ENCODE measurements at regions not wholly inside any gene's neighbourhood (a gene's known extent, or its start where the extent isn't known, plus 50 kb on each side); places are given as distances from the start of the nearest gene placed in this dataset.
A peak's percentile ranks its signal among the peaks of the same experiment; 100 is the strongest.

- H3K9me3 Mint-ChIP-seq, result peaks cover 3% of the 10 kb centered on the region
- no peak overlapping the region for H3K4me3 Mint-ChIP-seq
- DNase-seq (ENCODE audit: low read depth, low spot score), result no peak
- TF ChIP-seq CTCF (conservative IDR thresholded peaks at IDR 0.05), result no peak
- no peaks in the 10 kb centered on the region for H3K36me3 Mint-ChIP-seq (ENCODE audit: low read depth)
- H3K27ac Mint-ChIP-seq (ENCODE audit: unreplicated experiment), result peak overlapping the region; percentile 54
- peaks cover 8% of the 10 kb centered on the region for H3K27me3 Mint-ChIP-seq (ENCODE audit: low read depth)
- H3K4me1 Mint-ChIP-seq, result peaks cover 62% of the 10 kb centered on the region
Observed at GRCh38 chr9:129254566-129255287, 76.7 kb upstream of the IER5L start.

GRCh38 chr9:129253803-129254381, 75.8 kb upstream of the IER5L start:
- no peak for TF ChIP-seq CTCF (conservative IDR thresholded peaks at IDR 0.05)
- H3K4me3 Mint-ChIP-seq, result no peak overlapping the region
- H3K4me1 Mint-ChIP-seq, result peaks cover 53% of the 10 kb centered on the region
- peaks cover 1% of the 10 kb centered on the region for H3K27me3 Mint-ChIP-seq (ENCODE audit: low read depth)
- DNase-seq (ENCODE audit: low read depth, low spot score), result no peak
- H3K27ac Mint-ChIP-seq (ENCODE audit: unreplicated experiment), result peak overlapping the region; percentile 54
- H3K9me3 Mint-ChIP-seq, result peaks cover 4% of the 10 kb centered on the region
- H3K36me3 Mint-ChIP-seq (ENCODE audit: low read depth), result no peaks in the 10 kb centered on the region

- Mint-ChIP-seq H3K36me3 (ENCODE audit: low read depth) (no peaks in the 10 kb centered on the region), H3K4me1 (peaks cover 52% of the 10 kb centered on the region), H3K4me3 (no peak overlapping the region), H3K27me3 (ENCODE audit: low read depth) (no peaks in the 10 kb centered on the region), H3K27ac (ENCODE audit: unreplicated experiment) (peak overlapping the region; percentile 84), H3K9me3 (peaks cover 4% of the 10 kb centered on the region)
- TF ChIP-seq CTCF (conservative IDR thresholded peaks at IDR 0.05), result no peak
- DNase-seq (ENCODE audit: low read depth, low spot score), result peak; percentile 53
Observed at GRCh38 chr9:129252937-129253802, 75.1 kb upstream of the IER5L start.

GRCh38 chr9:129250786-129251185, 72.7 kb upstream of the IER5L start:
- H3K27me3 Mint-ChIP-seq (ENCODE audit: low read depth), result no peaks in the 10 kb centered on the region
- no peak for TF ChIP-seq CTCF (conservative IDR thresholded peaks at IDR 0.05)
- H3K36me3 Mint-ChIP-seq (ENCODE audit: low read depth), result no peaks in the 10 kb centered on the region
- no peak overlapping the region for H3K27ac Mint-ChIP-seq (ENCODE audit: unreplicated experiment)
- peaks cover 36% of the 10 kb centered on the region for H3K4me1 Mint-ChIP-seq
- H3K4me3 Mint-ChIP-seq, result no peak overlapping the region
- peaks cover 4% of the 10 kb centered on the region for H3K9me3 Mint-ChIP-seq
- no peak for DNase-seq (ENCODE audit: low read depth, low spot score)

- Mint-ChIP-seq H3K4me3 (no peak overlapping the region), H3K27ac (ENCODE audit: unreplicated experiment) (no peak overlapping the region), H3K36me3 (ENCODE audit: low read depth) (no peaks in the 10 kb centered on the region), H3K9me3 (peaks cover 4% of the 10 kb centered on the region), H3K4me1 (peaks cover 15% of the 10 kb centered on the region), H3K27me3 (ENCODE audit: low read depth) (no peaks in the 10 kb centered on the region)
- DNase-seq (ENCODE audit: low read depth, low spot score), result no peak
- no peak for TF ChIP-seq CTCF (conservative IDR thresholded peaks at IDR 0.05)
Observed at GRCh38 chr9:129247285-129248153, 69.5 kb upstream of the IER5L start.
